Mesendoderm (in vitro differentiated cells): ENCODE measurements at regions not wholly inside any gene's neighbourhood (a gene's known extent, or its start where the extent isn't known, plus 50 kb on each side); places are given as distances from the start of the nearest gene placed in this dataset.

Experiments
- DNase-seq: peaks from one replicate; pipeline ENCODE4 v3.0.0; 2013
- H2AK5ac ChIP-seq: 2 replicates; pipeline ENCODE4 v1.6.1; 2013; ENCODE audit warnings: low read length, inconsistent platforms
- H2BK120ac ChIP-seq: 2 replicates; pipeline ENCODE4 v1.6.1; 2013; ENCODE audit warnings: low read depth, mild to moderate bottlenecking, low read length, moderate library complexity, mixed read lengths
- H2BK15ac ChIP-seq: replicated peaks from 2 replicates; pipeline ENCODE4 v1.6.1; 2013; ENCODE audit warnings: low read depth, mild to moderate bottlenecking, moderate library complexity
- H2BK5ac ChIP-seq: 2 replicates; pipeline ENCODE4 v1.6.1; 2013; ENCODE audit warnings: low read length, inconsistent platforms
- H3K18ac ChIP-seq: 2 replicates; pipeline ENCODE4 v1.6.1; 2013; ENCODE audit warnings: mild to moderate bottlenecking, low read length, mixed read lengths
- H3K23ac ChIP-seq: one replicate; pipeline ENCODE4 v1.6.1; 2013; ENCODE audit warnings: low read length
- H3K27ac ChIP-seq: 2 replicates; pipeline ENCODE4 v1.5.1; 2013; ENCODE audit warnings: low read depth, mild to moderate bottlenecking, inconsistent platforms, low read length, moderate library complexity
- H3K27me3 ChIP-seq: 2 replicates; pipeline ENCODE4 v1.6.1; 2013; ENCODE audit warnings: low read length, control low read depth, mild to moderate bottlenecking, inconsistent platforms; ENCODE audit not compliant: insufficient read depth, poor library complexity
- H3K36me3 ChIP-seq: 2 replicates; pipeline ENCODE4 v1.6.1; 2013; ENCODE audit warnings: low read length, inconsistent platforms; ENCODE audit not compliant: control insufficient read depth, insufficient read depth
- H3K4ac ChIP-seq: one replicate; pipeline ENCODE4 v1.6.1; 2013; ENCODE audit warnings: low read depth, mild to moderate bottlenecking, low read length, moderate library complexity
- H3K4me1 ChIP-seq: 2 replicates; pipeline ENCODE4 v1.6.1; 2013; ENCODE audit warnings: low read depth, low read length, inconsistent platforms; ENCODE audit not compliant: control insufficient read depth
- H3K4me2 ChIP-seq: 2 replicates; pipeline ENCODE4 v1.6.1; 2013; ENCODE audit warnings: low read length
- H3K4me3 ChIP-seq: 2 replicates; pipeline ENCODE4 v1.5.1; 2013; ENCODE audit warnings: mild to moderate bottlenecking, low read length
- H3K56ac ChIP-seq: one replicate; pipeline ENCODE4 v1.6.1; 2013; ENCODE audit warnings: low read length
- H3K79me1 ChIP-seq: 2 replicates; pipeline ENCODE4 v1.6.1; 2013; ENCODE audit warnings: low read length, inconsistent platforms
- H3K79me2 ChIP-seq: 2 replicates; pipeline ENCODE4 v1.6.1; 2013; ENCODE audit warnings: mild to moderate bottlenecking, low read length; ENCODE audit not compliant: control insufficient read depth, insufficient read depth
- H3K9ac ChIP-seq: 2 replicates; pipeline ENCODE4 v1.6.1; 2013; ENCODE audit warnings: low read length, inconsistent platforms
- H4K5ac ChIP-seq: one replicate; pipeline ENCODE4 v1.6.1; 2013; ENCODE audit warnings: low read length
- H4K8ac ChIP-seq: one replicate; pipeline ENCODE4 v1.6.1; 2013; ENCODE audit warnings: low read depth, mild to moderate bottlenecking, control low read depth, low read length, moderate library complexity
- WGBS: extraction: QIAGEN DNeasy Blood & Tissue Kit; methylation state at CpG from one replicate; pipeline ENCODE4 v1.1.7; 2013; ENCODE audit warnings: low lambda C conversion rate, missing lambda C conversion rate; ENCODE audit not compliant: insufficient coverage; ENCODE audit errors: extremely low coverage; 5-methylcytosine and 5-hydroxymethylcytosine counted together

- Histone ChIP-seq H3K4me2 (no peak overlapping the region), H2BK120ac (no peak overlapping the region), H3K23ac (no peak overlapping the region), H3K4me1 (no peaks in the 10 kb centered on the region), H3K9ac (no peak overlapping the region), H3K79me1 (no peaks in the 10 kb centered on the region), H3K4ac (no peak overlapping the region), H3K4me3 (no peak overlapping the region), H4K5ac (no peak overlapping the region), H3K79me2 (no peaks in the 10 kb centered on the region), H3K27me3 (no peaks in the 10 kb centered on the region), H3K18ac (no peak overlapping the region), H2BK15ac (no peak overlapping the region), H3K36me3 (no peaks in the 10 kb centered on the region), H4K8ac (no peak overlapping the region), H2BK5ac (no peak overlapping the region), H3K56ac (no peak overlapping the region), H2AK5ac (no peak overlapping the region), H3K27ac (no peak overlapping the region)
- WGBS = no CpG with 5 or more reads among the region's 1 CpG
- no peak for DNase-seq
These were observed 1050.6 kb upstream of the ALCAM start for GRCh38 chr3:104316118-104316517.

DNA sequence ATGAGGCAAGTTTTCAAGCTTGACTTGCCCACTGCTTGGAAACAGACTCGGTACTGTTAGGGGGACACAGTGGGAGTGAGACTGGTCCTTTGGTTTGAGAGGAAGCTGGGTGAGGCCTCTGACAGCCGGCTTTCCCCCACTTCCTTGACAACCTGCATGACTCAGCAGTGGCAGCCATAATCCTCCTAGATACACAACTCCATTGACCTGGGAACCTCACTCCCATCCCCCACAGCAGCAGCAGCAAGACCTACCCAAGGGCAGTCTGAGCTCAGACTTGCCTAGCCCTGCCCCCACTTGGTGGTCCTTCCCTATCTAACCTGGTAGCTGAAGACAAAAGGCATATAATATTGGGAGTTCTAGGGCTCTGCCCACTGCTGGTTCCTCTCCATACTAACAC lies 1043.5 kb upstream of the ALCAM start:
- H3K36me3 ChIP-seq = no peaks in the 10 kb centered on the region
- H3K79me1 ChIP-seq = no peaks in the 10 kb centered on the region
- no peak overlapping the region for H3K56ac ChIP-seq
- H2BK15ac ChIP-seq = no peak overlapping the region
- no peaks in the 10 kb centered on the region for H3K79me2 ChIP-seq
- H4K8ac ChIP-seq = no peak overlapping the region
- no peak overlapping the region for H3K9ac ChIP-seq
- no peak overlapping the region for H3K23ac ChIP-seq
- no peak overlapping the region for H2AK5ac ChIP-seq
- H3K4me1 ChIP-seq = no peaks in the 10 kb centered on the region
- no peak overlapping the region for H3K4ac ChIP-seq
- H2BK120ac ChIP-seq = no peak overlapping the region
- WGBS = no CpG with 5 or more reads among the region's 2 CpGs
- H4K5ac ChIP-seq = no peak overlapping the region
- no peak overlapping the region for H2BK5ac ChIP-seq
- DNase-seq = peak; percentile 52
- no peaks in the 10 kb centered on the region for H3K27me3 ChIP-seq
- H3K18ac ChIP-seq = no peak overlapping the region
- no peak overlapping the region for H3K4me2 ChIP-seq
- no peak overlapping the region for H3K4me3 ChIP-seq
- H3K27ac ChIP-seq = no peak overlapping the region

DNA sequence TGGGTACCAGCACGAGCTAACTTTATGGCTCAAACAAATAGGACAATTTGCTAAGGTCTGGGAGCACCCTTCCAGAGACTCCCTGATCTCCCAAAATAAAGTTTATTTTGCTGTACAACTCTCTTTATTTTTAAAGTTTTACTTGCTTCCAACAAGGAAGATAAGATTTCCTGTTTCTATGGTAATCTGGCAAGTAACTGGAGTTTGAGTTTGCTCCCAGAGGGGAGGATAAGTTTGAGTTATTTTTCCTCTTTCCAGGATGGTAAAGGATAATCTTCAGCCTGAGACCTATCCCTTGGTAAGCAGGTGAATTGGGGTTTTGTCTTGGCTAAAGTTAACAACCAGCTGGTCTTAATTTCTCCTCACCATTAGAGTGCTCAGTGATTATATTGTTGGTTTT lies 1019.4 kb upstream of the ALCAM start:
- no peak overlapping the region for H2AK5ac ChIP-seq
- H3K4ac ChIP-seq = no peak overlapping the region
- H3K4me2 ChIP-seq = no peak overlapping the region
- no peak overlapping the region for H2BK5ac ChIP-seq
- H3K36me3 ChIP-seq = no peaks in the 10 kb centered on the region
- H3K4me1 ChIP-seq = no peaks in the 10 kb centered on the region
- no peak overlapping the region for H4K8ac ChIP-seq
- H2BK15ac ChIP-seq = no peak overlapping the region
- WGBS = no CpG with 5 or more reads among the region's 1 CpG
- H3K18ac ChIP-seq = no peak overlapping the region
- no peak overlapping the region for H3K56ac ChIP-seq
- DNase-seq = no peak
- no peak overlapping the region for H3K4me3 ChIP-seq
- no peak overlapping the region for H2BK120ac ChIP-seq
- no peak overlapping the region for H3K9ac ChIP-seq
- H3K79me1 ChIP-seq = no peaks in the 10 kb centered on the region
- H3K23ac ChIP-seq = no peak overlapping the region
- no peaks in the 10 kb centered on the region for H3K79me2 ChIP-seq
- H4K5ac ChIP-seq = no peak overlapping the region
- H3K27me3 ChIP-seq = no peaks in the 10 kb centered on the region
- no peak overlapping the region for H3K27ac ChIP-seq

GRCh38 chr3:104349836-104350235 lies 1016.9 kb upstream of the ALCAM start:
- Histone ChIP-seq H3K4me1 (no peaks in the 10 kb centered on the region), H2BK15ac (no peak overlapping the region), H3K23ac (no peak overlapping the region), H3K9ac (no peak overlapping the region), H4K5ac (no peak overlapping the region), H3K4me3 (no peak overlapping the region), H3K79me1 (no peaks in the 10 kb centered on the region), H3K79me2 (no peaks in the 10 kb centered on the region), H3K56ac (no peak overlapping the region), H2BK5ac (no peak overlapping the region), H3K18ac (no peak overlapping the region), H3K27ac (no peak overlapping the region), H3K36me3 (no peaks in the 10 kb centered on the region), H2BK120ac (no peak overlapping the region), H2AK5ac (no peak overlapping the region), H4K8ac (no peak overlapping the region), H3K27me3 (no peaks in the 10 kb centered on the region), H3K4ac (no peak overlapping the region), H3K4me2 (no peak overlapping the region)
- WGBS = no CpG with 5 or more reads among the region's 1 CpG
- DNase-seq = no peak

GRCh38 chr3:104353951-104354350 lies 1012.8 kb upstream of the ALCAM start:
- DNase-seq = no peak
- H3K9ac ChIP-seq = no peak overlapping the region
- no peak overlapping the region for H2BK5ac ChIP-seq
- no peak overlapping the region for H4K5ac ChIP-seq
- no peaks in the 10 kb centered on the region for H3K36me3 ChIP-seq
- H3K79me2 ChIP-seq = no peaks in the 10 kb centered on the region
- no peak overlapping the region for H2BK120ac ChIP-seq
- H3K4me2 ChIP-seq = no peak overlapping the region
- no peak overlapping the region for H4K8ac ChIP-seq
- H3K18ac ChIP-seq = no peak overlapping the region
- H2BK15ac ChIP-seq = no peak overlapping the region
- no peak overlapping the region for H3K56ac ChIP-seq
- no peaks in the 10 kb centered on the region for H3K79me1 ChIP-seq
- H2AK5ac ChIP-seq = no peak overlapping the region
- no peak overlapping the region for H3K27ac ChIP-seq
- no peak overlapping the region for H3K4ac ChIP-seq
- H3K27me3 ChIP-seq = no peaks in the 10 kb centered on the region
- no peak overlapping the region for H3K23ac ChIP-seq
- no peaks in the 10 kb centered on the region for H3K4me1 ChIP-seq
- no peak overlapping the region for H3K4me3 ChIP-seq

DNA sequence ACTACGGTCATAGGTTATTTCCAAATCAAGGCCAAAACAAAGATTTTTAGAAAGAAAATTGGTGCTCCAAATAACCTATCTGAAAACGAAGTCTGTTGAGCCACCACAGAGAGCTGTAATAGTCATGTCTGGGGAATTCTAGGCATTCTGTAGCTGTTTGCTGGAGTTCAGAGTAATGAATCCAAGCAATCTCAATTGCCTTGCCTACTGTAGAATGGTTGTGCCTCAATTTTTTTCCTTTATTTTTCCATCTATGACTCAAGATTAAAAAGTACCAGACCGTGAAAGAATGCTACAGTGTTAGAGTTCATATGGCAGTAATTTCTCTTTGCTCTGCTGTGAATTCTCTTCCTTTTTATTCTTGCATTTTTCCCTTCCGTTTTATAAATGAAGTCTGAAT lies 1007.2 kb upstream of the ALCAM start:
- H2BK15ac ChIP-seq = no peak overlapping the region
- H3K79me2 ChIP-seq = no peaks in the 10 kb centered on the region
- H4K8ac ChIP-seq = no peak overlapping the region
- no peak overlapping the region for H3K9ac ChIP-seq
- no CpG with 5 or more reads among the region's 4 CpGs for WGBS
- H3K4ac ChIP-seq = no peak overlapping the region
- H3K4me1 ChIP-seq = no peaks in the 10 kb centered on the region
- H2BK120ac ChIP-seq = no peak overlapping the region
- no peak overlapping the region for H2BK5ac ChIP-seq
- H3K27me3 ChIP-seq = no peaks in the 10 kb centered on the region
- no peak overlapping the region for H4K5ac ChIP-seq
- no peak overlapping the region for H2AK5ac ChIP-seq
- H3K56ac ChIP-seq = no peak overlapping the region
- H3K27ac ChIP-seq = no peak overlapping the region
- H3K4me3 ChIP-seq = no peak overlapping the region
- no peaks in the 10 kb centered on the region for H3K79me1 ChIP-seq
- no peak overlapping the region for H3K18ac ChIP-seq
- DNase-seq = peak; percentile 72
- H3K36me3 ChIP-seq = no peaks in the 10 kb centered on the region
- no peak overlapping the region for H3K4me2 ChIP-seq
- H3K23ac ChIP-seq = no peak overlapping the region
